MM.1S (cell line): ENCODE measurements at regions not wholly inside any gene's neighbourhood (a gene's known extent, or its start where the extent isn't known, plus 50 kb on each side); places are given as distances from the start of the nearest gene placed in this dataset.

ENCODE experiments used
- EZH2 ChIP-seq: fragments of 300-600 bp; sonication (generic); optimal IDR thresholded peaks from 2 replicates; pipeline ENCODE3; 2017; ENCODE audit warnings: low read depth, mild to moderate bottlenecking, antibody characterized with exemption, low read length, mixed read lengths
- TF ChIP-seq, protein P1 (sequence below): fragments of 300-600 bp; sonication (generic); IDR thresholded peaks from 2 replicates; pipeline ENCODE4 v1.5.1; 2016; ENCODE audit warnings: antibody characterized with exemption, low read length, mixed read lengths

- no peak for TF ChIP-seq EZH2
- TF ChIP-seq, protein P1, sequence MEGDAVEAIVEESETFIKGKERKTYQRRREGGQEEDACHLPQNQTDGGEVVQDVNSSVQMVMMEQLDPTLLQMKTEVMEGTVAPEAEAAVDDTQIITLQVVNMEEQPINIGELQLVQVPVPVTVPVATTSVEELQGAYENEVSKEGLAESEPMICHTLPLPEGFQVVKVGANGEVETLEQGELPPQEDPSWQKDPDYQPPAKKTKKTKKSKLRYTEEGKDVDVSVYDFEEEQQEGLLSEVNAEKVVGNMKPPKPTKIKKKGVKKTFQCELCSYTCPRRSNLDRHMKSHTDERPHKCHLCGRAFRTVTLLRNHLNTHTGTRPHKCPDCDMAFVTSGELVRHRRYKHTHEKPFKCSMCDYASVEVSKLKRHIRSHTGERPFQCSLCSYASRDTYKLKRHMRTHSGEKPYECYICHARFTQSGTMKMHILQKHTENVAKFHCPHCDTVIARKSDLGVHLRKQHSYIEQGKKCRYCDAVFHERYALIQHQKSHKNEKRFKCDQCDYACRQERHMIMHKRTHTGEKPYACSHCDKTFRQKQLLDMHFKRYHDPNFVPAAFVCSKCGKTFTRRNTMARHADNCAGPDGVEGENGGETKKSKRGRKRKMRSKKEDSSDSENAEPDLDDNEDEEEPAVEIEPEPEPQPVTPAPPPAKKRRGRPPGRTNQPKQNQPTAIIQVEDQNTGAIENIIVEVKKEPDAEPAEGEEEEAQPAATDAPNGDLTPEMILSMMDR = no peak
Measured at GRCh38 chr1:199706826-199707606, 320.5 kb upstream of the NR5A2 start.
